ENCODE measurements at regions not wholly inside any gene's neighbourhood (a gene's known extent, or its start where the extent isn't known, plus 50 kb on each side); places are given as distances from the start of the nearest gene placed in this dataset.

DNA sequence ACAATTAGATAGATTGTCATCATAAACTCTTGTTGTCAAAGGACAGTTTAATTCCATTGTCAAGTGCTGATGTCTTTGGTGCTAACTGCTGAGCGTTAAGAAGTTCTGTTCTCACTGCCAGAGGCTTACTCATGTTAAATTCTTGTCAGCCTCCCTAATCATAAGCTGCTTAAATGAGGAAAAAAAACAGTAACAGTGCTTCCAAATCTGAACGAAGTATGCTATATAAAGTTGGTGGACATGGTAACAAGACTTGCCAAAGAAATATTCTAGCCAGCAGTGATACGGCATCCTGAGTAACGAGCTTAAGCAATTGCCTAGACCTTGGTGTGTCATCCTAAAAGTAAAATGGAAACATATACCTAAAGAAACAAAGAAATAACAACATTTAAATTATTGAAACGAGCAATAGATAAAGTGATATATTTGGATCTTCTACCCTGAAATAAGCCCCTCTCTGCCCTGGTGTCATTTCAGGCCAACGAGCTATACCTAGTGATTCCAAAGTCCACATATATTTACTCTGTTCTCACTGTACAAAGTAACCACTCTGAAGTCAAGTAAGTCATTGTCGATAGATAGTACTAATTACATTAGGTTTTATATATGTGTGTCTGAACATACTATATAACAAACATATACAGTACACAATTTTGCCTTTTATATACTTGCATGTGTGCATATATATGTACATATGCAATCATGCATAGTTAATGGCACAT lies 339.7 kb upstream of the HS3ST1 start:
- TF ChIP-seq CTCF (IDR thresholded peaks at IDR 0.05) = no peak
- TF ChIP-seq EZH2 (IDR thresholded peaks at IDR 0.05; ENCODE audit: borderline replicate concordance, insufficient read depth, low read depth, low read length, poor library complexity, severe bottlenecking) = no peak

Data from B cell (primary cell).